PC-3 (cell line): ENCODE measurements at regions not wholly inside any gene's neighbourhood (a gene's known extent, or its start where the extent isn't known, plus 50 kb on each side); places are given as distances from the start of the nearest gene placed in this dataset.

Experiments used
- ATAC-seq: fragments of 200-7000 bp; cut with Tn5 transposase; 2 replicates; pipeline ENCODE4 v1.9.1; 2020; ENCODE audit warnings: mild to moderate bottlenecking, moderate library complexity
- BruUV-seq: library from RNA; stranded (reverse); fragments of 400-500 nt; replicated peaks from 2 replicates; lab custom pipeline; 2021; lab: Mats Ljungman, UMichigan
- CTCF ChIA-PET: fragments of 300-600 bp; sonication (Branson Sonifier 250); formaldehyde crosslinking; loops from one replicate; lab custom pipeline; 2022; ENCODE audit warnings: antibody characterized with exemption; lab: Charles Lee
- POLR2A ChIA-PET: fragments of 300-600 bp; sonication (Branson Sonifier 250); formaldehyde crosslinking; loops from one replicate; lab custom pipeline; 2022; ENCODE audit warnings: antibody characterized with exemption; ENCODE audit not compliant: unreplicated experiment; lab: Charles Lee
- DNase-seq: peaks from one replicate; pipeline ENCODE4 v3.0.0-alpha.2; 2015
- H2AFZ ChIP-seq: fragments of 300-600 bp; sonication (generic); 2 replicates; pipeline ENCODE4 v1.6.0; 2016; ENCODE audit warnings: antibody characterized with exemption, low read length
- H3F3A ChIP-seq: fragments of 300-600 bp; sonication (generic); one replicate; pipeline ENCODE4 v1.6.0; 2017; ENCODE audit warnings: antibody characterized with exemption, low read length, control low read depth, mild to moderate bottlenecking; ENCODE audit not compliant: unreplicated experiment
- H3K27ac ChIP-seq: fragments of 300-600 bp; sonication (generic); 2 replicates; pipeline ENCODE4 v1.5.1; 2016; ENCODE audit warnings: mild to moderate bottlenecking, low read length
- H3K27me3 ChIP-seq: fragments of 300-600 bp; sonication (generic); 2 replicates; pipeline ENCODE4 v1.6.1; 2016; ENCODE audit warnings: low read length, mixed read lengths
- H3K36me3 ChIP-seq: fragments of 300-600 bp; sonication (generic); 2 replicates; pipeline ENCODE4 v1.6.1; 2016; ENCODE audit warnings: low read depth, mixed run types, low read length, mixed read lengths
- H3K4me1 ChIP-seq: fragments of 300-600 bp; sonication (generic); 2 replicates; pipeline ENCODE4 v1.5.1; 2016; ENCODE audit warnings: low read length; ENCODE audit not compliant: insufficient read depth
- H3K4me2 ChIP-seq: fragments of 300-600 bp; sonication (generic); 2 replicates; pipeline ENCODE4 v1.6.0; 2016; ENCODE audit warnings: low read length
- H3K4me3 ChIP-seq: fragments of 300-600 bp; sonication (generic); 2 replicates; pipeline ENCODE4 v1.5.1; 2016; ENCODE audit warnings: mild to moderate bottlenecking, low read length, mixed read lengths
- H3K79me2 ChIP-seq: fragments of 300-600 bp; sonication (generic); 2 replicates; pipeline ENCODE4 v1.6.1; 2017; ENCODE audit warnings: low read length, mixed read lengths
- H3K9ac ChIP-seq: fragments of 300-600 bp; sonication (generic); 2 replicates; pipeline ENCODE4 v1.6.0; 2016; ENCODE audit warnings: mild to moderate bottlenecking, low read length
- H3K9me2 ChIP-seq: fragments of 300-600 bp; sonication (generic); replicated peaks from 2 replicates; pipeline ENCODE4 v1.6.1; 2016; ENCODE audit warnings: mixed run types, low read length, mixed read lengths
- H3K9me3 ChIP-seq: fragments of 300-600 bp; sonication (generic); 2 replicates; pipeline ENCODE4 v1.6.1; 2016; ENCODE audit warnings: low read length, mixed read lengths
- H4K20me1 ChIP-seq: fragments of 300-600 bp; sonication (generic); 2 replicates; pipeline ENCODE4 v1.6.1; 2016; ENCODE audit warnings: low read length, mixed read lengths
- EZH2 ChIP-seq: fragments of 300-600 bp; sonication (generic); IDR thresholded peaks from one replicate; pipeline ENCODE4 v1.6.1; 2017; ENCODE audit warnings: antibody characterized with exemption, mild to moderate bottlenecking, low read length; ENCODE audit not compliant: unreplicated experiment
- EZH2phosphoT487 ChIP-seq: fragments of 300-600 bp; sonication (generic); IDR thresholded peaks from 2 replicates; pipeline ENCODE4 v1.6.1; 2018; ENCODE audit warnings: mild to moderate bottlenecking, antibody characterized with exemption, low read length, borderline replicate concordance
- intact Hi-C: fragments of 100-400 bp; cut with micrococcal nuclease; formaldehyde crosslinking; loops from 2 replicates; pipeline ENCODE4 v1.9.0; 2023
- TF ChIP-seq, protein P1 (sequence below): fragments of 300-600 bp; sonication (generic); conservative IDR thresholded peaks from 2 replicates; pipeline ENCODE4 v1.5.1; 2017; ENCODE audit warnings: antibody characterized with exemption, low read depth, mild to moderate bottlenecking, low read length

DNA sequence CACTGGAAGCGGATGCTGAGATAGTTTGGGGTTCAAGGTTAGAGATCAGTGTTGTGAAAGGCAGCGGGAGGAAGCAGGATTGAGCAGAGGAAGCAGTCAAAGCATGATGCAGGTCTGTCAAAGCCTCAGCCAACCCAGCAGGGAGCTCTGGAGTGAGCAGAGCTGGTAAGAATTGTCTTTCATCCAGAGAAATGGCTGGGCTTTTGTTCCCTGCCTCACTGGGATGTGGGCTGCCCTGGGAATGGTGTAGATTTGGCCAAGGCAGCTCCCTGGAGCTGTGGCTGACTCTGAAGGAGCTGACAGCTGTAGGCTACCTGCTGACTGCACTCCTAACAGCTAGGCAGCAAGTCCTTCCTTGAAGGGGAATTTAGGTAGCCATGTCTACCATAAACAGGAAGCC lies 61.9 kb upstream of the STXBP5L start:
- no peaks in the 10 kb centered on the region for H3K36me3 ChIP-seq
- H3K27me3 ChIP-seq: peaks cover 41% of the 10 kb centered on the region
- H3K4me2 ChIP-seq: no peak overlapping the region
- H3F3A ChIP-seq: no peaks in the 10 kb centered on the region
- ChIA-PET POLR2A (no interaction called here), CTCF (no interaction called here)
- TF ChIP-seq EZH2phosphoT487 (no peak), EZH2 (no peak)
- TF ChIP-seq, protein P1, sequence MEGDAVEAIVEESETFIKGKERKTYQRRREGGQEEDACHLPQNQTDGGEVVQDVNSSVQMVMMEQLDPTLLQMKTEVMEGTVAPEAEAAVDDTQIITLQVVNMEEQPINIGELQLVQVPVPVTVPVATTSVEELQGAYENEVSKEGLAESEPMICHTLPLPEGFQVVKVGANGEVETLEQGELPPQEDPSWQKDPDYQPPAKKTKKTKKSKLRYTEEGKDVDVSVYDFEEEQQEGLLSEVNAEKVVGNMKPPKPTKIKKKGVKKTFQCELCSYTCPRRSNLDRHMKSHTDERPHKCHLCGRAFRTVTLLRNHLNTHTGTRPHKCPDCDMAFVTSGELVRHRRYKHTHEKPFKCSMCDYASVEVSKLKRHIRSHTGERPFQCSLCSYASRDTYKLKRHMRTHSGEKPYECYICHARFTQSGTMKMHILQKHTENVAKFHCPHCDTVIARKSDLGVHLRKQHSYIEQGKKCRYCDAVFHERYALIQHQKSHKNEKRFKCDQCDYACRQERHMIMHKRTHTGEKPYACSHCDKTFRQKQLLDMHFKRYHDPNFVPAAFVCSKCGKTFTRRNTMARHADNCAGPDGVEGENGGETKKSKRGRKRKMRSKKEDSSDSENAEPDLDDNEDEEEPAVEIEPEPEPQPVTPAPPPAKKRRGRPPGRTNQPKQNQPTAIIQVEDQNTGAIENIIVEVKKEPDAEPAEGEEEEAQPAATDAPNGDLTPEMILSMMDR: no peak
- H3K9me3 ChIP-seq: no peaks in the 10 kb centered on the region
- no peak overlapping the region for H3K27ac ChIP-seq
- H3K9ac ChIP-seq: no peak overlapping the region
- no peak overlapping the region for H3K4me3 ChIP-seq
- H4K20me1 ChIP-seq: no peaks in the 10 kb centered on the region
- ATAC-seq: no peak
- H3K4me1 ChIP-seq: no peaks in the 10 kb centered on the region
- no peak for DNase-seq
- H2AFZ ChIP-seq: no peak overlapping the region
- no peaks in the 10 kb centered on the region for H3K79me2 ChIP-seq
- no peaks in the 10 kb centered on the region for H3K9me2 ChIP-seq
- BruUV-seq: no TSS peak
- intact Hi-C loops: no loop called here

- DNase-seq: no peak
- no peaks in the 10 kb centered on the region for H3K9me3 ChIP-seq
- no TSS peak for BruUV-seq
- no peak overlapping the region for H3K4me2 ChIP-seq
- H2AFZ ChIP-seq: no peak overlapping the region
- H3F3A ChIP-seq: no peaks in the 10 kb centered on the region
- TF ChIP-seq, protein P1: no peak
- no peak for TF ChIP-seq EZH2
- no peak for TF ChIP-seq EZH2phosphoT487
- POLR2A ChIA-PET: no interaction called here
- H3K4me3 ChIP-seq: no peak overlapping the region
- H4K20me1 ChIP-seq: no peaks in the 10 kb centered on the region
- no peak overlapping the region for H3K27ac ChIP-seq
- H3K79me2 ChIP-seq: no peaks in the 10 kb centered on the region
- no peaks in the 10 kb centered on the region for H3K4me1 ChIP-seq
- peaks cover 35% of the 10 kb centered on the region for H3K27me3 ChIP-seq
- no peaks in the 10 kb centered on the region for H3K36me3 ChIP-seq
- intact Hi-C loops: no loop called here
- no peak for ATAC-seq
- H3K9me2 ChIP-seq: no peaks in the 10 kb centered on the region
- no peak overlapping the region for H3K9ac ChIP-seq
- CTCF ChIA-PET: no interaction called here
Observed at GRCh38 chr3:120848503-120848902, 59.5 kb upstream of the STXBP5L start.

- CTCF ChIA-PET: no interaction called here
- Histone ChIP-seq H3K4me3 (no peak overlapping the region), H3F3A (no peaks in the 10 kb centered on the region), H3K27ac (no peak overlapping the region), H3K9me3 (no peaks in the 10 kb centered on the region), H3K79me2 (no peaks in the 10 kb centered on the region), H3K9me2 (no peaks in the 10 kb centered on the region), H3K4me1 (peaks cover 14% of the 10 kb centered on the region), H3K27me3 (peaks cover 24% of the 10 kb centered on the region), H3K36me3 (no peaks in the 10 kb centered on the region), H2AFZ (no peak overlapping the region), H4K20me1 (no peaks in the 10 kb centered on the region), H3K4me2 (no peak overlapping the region), H3K9ac (no peak overlapping the region)
- BruUV-seq: no TSS peak
- POLR2A ChIA-PET: no interaction called here
- no peak for DNase-seq
- intact Hi-C loops: no loop called here
- TF ChIP-seq, protein P1: no peak
- TF ChIP-seq EZH2: no peak
- no peak for TF ChIP-seq EZH2phosphoT487
- ATAC-seq: no peak
Observed at GRCh38 chr3:120850381-120851295, 57.4 kb upstream of the STXBP5L start.
